Kidney glomerular epithelial cell (primary cell): ENCODE measurements at regions not wholly inside any gene's neighbourhood (a gene's known extent, or its start where the extent isn't known, plus 50 kb on each side); places are given as distances from the start of the nearest gene placed in this dataset.

Experiments
- DNase-seq: peaks from one replicate; lab custom pipeline; 2025; lab: John Stamatoyannopoulos, UW

DNA sequence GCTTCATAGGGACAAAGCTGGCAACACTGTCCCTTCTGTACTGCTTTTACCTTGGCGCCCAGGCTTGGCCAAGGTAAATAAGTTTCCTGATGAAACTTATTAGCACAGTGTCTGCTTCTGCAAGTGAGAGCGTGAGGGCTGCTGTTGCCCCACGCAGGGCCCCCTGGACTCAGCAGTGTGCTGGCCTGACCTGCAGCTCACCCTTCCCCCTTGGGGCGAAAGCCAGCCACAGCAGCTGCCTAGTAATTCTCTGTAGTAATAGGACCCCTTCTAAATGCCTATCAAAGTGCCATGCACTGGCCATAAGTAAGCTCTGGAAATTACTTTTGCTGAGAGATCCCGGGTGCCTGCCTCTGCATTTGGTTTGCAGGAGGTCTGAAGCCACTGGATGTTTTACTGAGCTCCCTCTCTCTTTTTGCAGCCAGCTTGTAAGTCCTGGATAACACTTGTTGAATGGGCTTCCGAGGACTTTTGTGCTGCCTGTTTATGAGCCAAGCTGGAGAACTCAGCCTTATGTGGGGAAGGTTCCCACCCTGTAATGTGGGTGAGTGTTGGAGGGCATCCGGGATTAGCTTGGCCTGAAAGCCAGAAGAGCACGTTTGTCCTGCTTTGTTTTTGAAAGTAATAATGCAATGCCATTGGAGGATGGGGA, 293.9 kb downstream of the C7orf25 start:
- DNase-seq, result no peak

DNA sequence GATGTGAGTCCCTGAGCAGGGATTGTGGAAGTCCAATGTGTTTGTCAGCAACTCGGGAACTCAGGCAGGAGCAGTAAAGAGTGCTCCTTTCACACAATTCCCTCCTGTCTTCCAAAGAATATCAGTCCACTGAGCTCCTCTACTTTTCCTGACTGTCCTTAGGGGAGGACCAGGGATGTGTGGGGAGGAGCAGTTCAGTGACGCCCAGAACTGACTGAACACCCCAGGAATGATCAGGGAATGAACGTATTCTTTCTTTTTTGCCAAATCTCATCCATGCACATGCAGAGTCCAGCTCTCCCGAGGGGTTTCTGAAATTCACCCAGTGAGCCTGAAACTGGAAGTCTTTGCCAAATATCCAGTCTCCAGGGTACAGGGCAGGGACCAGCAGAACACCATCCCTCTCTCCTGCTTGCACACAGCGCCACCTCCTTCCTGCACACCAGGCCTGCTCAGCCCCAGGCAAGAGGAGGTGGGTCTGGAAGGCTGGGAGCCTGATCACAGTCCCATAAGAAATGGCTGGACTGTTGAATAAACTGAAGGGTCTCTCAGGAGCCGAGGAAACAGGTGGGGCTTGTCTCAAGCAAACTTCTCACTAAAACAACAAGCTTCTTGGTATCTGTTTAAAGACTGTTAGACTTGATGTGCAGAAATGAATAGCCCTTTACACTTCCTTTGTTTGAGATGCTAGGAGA, 294.7 kb downstream of the C7orf25 start:
- DNase-seq, result no peak

DNA sequence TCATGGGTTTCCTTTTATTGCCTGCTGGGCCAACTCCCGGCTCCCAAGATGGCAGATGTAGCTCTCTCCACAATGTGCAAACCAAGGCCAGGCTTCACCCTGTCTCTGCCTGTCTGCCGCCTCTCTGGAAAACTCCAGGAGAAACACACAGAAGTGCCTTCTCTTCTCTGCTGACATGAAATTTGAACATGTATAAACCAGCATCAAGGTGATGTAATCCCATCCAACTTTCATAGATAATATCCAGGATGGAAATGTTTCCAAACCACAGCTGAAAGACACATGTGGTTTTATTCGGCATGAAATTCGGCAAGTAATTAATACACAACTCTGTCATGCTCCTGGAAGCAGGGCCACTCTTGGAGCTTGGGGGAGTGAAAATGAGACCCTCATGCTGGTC, 297.2 kb downstream of the C7orf25 start:
- no peak for DNase-seq

DNA sequence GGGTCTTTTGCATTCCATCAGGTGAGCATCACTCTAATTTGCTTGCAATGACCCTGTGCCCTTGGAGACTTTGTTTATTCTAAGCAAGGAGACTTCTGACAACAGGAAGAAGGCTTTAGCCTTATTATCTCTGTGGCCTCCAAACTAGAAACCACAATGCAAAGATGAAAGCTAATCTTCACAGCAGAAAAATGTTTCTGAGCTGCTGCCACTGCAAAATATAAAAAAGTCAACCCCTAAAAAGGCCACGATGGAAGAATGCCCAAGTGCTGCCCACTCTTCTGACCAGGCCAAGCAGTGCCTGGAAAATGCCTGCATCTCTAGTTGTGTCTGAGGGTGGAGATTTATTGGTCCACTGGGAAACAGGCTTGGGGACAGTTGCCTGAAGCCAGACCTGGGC, 299.9 kb downstream of the C7orf25 start:
- no peak for DNase-seq

DNA sequence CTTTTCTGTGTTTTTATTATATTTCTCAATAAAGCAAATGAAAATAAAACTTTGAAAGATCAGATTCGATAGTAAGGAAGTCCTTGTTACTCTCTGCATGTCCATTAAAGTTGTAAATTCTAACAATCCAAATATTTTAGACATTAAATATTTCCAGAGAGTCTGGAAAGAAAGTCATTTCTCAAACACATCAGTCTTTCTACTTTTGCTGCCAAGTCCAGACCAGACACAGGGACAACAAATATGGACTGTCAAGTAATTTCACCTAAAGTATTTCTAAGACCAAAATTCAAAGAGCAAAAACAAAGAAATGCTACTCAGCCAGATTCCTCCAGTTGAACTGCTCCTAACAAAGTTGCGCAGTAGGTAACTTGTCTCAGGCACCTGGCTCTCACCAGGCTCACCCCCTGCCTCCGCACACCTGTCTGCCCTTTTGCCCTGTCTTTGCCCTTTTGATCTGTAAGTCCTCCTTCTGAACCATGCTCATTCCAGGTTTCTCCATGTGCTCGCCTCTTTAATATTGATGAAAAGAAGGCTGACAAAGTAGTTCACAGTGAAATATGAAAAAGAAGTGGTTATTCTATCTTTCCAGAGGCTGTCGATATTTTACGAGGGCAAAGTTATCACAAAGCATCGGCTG, 300.5 kb downstream of the C7orf25 start:
- DNase-seq, result no peak

DNA sequence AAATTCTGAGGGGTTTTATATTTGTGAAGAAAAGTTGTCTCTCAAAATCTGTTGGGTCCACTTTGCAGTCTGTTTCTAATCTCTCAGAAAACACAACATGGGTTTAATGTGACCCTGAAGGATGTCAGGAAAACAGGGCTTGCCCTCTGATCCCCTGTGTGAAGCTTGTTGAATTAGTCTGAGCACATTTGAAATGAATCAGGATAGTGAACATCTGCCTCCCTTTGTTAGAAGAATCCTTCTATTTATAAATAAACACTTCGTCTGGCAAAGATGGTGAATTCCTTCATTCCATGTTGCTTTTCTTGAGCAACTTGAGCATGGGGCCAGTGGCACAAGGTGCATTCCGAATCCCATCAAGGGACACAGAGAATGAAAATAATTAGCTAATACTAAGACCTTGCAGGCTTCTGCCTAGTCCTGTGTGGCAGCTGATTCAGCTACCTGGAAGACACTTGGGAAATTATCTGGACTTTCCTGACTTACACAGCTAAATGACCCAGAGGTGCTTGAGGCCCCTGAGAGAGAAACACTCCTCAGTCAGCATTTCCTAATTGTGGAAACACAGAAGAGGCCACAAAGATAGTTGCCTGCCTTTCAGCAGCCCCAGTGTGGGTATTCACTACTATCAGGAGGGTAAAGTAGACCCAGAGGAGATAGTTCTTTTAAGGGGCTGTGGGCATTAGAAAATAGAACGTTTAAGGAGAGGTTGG, 305.5 kb downstream of the C7orf25 start:
- no peak for DNase-seq

DNA sequence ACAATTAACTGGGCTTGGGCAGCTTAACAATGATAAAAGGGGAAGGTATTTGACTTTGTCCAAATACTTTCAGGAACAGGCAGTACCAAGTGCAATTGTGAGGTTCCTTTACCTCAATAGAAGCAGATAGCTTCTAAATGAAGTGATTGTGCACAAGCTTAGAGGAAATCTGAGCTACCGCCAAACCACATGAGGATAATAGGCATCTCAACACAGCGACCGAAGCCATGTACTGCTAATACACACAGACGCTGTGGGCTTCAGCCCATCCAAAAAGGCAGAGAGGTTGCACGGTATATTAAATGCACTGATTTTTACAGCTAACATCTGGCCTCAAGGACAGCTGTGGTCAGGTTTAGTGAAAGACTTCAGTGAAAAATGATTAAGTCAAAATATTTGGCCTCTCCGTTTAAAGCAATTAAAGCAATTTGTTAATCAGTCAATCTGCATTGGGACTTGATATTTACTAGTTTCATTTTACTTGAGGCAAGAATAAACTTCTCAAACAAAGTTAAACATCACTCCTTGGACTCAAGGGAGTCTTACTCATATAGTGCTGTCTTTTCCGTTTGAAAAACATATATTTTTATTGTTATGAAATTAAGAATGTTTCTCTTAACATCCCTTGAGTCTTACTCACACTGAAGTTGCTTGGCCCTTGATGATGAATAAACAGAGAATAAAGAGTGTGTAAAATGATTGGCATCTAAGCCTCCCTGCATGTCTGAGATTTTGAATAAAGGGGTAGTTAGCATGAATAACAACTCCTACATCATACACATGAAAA, 306.3 kb downstream of the C7orf25 start:
- no peak for DNase-seq

DNA sequence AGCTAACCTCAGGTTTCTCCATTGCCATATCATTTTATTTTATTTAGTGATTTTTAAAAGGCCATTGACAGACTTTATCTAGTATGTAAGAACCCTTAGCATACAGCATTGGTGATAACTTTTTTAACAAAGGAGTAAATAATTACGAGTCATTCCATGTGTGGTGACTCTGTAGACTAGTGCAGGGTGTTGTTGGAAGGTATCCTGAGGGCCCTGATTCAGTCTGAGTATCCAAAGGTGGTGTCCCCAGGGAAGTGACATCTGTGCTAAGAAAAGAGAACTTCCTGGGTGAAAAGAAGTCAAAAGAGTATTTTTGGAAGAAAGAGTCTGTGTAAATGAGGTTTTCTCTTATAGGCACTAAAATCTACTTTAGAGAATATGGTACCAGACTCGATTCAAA, 308.4 kb downstream of the C7orf25 start:
- DNase-seq, result no peak

DNA sequence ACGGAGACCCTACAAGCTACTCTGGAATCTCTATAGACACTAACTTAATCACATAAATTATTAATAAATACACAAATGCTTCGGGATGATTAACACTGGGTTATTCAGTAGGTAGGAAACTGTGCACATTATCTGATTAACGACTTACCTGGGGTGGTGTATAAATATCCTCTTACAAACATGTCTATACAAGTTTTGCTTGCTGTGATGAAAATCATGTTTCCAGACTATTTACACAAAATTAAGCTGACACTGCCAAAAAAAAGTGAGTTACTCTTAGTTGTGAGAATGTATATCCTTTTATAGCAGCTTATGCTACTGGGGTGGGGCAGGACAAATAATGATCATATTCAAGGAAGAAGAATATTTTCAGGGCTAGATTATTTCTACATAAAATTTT, 314.6 kb downstream of the C7orf25 start:
- no peak for DNase-seq

DNA sequence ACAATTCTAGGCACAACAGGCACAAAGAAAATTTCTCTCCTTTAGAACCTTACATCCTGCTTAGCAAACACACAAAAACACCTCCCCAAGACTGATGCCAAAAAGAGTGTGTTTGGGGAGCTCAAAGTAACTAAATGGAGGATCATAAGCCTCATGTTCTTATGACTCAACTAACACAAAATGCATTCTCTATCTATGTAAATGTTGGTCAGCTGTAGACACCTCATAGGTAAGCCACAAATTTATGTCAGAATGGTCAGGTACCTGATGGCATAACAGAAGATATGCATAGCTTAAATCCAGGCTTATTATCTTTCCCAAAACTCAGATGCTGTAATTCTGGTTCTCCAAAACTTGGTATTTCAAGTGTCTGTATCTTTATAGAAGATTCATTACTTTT, 315.1 kb downstream of the C7orf25 start:
- DNase-seq, result no peak

DNA sequence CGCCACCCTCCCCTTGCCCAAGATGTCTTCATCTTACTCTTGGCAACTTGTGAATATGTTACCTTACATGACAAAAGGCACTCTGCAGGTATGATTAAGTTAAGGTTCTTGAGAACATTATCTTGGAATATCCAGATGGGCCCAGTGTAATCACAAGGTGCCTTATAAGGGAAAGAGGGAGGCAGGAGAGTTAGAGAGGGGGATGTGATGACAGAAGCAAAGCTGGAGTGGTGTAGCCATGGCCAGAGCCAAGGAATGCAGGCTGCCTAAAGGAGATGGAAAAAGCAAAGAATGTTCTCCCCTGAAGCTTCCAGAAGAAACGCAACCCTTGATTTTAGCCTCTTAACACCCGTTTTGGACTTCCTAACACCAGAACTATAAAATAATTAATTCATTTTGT, 318.0 kb downstream of the C7orf25 start:
- DNase-seq, result no peak

DNA sequence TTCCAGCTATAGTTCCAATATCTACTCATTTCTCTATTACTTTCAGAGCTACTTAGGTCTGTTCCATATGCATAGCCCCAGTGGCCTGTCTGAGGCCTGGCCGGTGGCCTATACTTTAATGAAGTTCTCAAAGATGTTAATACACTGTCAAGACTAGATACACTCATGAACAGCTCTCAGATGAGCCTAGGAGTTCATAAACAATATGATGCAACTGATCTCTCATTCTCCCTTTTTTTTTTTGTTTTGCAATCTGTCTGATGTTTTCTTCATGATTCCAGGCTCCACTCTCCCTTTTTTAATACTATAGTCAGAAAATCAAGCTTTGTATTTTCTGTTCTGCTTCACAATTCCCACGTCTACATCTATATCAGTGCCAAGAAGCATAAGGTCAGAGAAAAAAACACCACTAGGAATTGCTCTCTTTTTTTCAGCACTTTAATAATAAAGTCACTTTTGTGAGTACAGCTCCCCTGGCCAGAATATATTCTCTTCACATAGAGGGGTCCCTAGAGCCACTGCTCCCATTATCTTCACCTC, 321.0 kb downstream of the C7orf25 start:
- no peak for DNase-seq

DNA sequence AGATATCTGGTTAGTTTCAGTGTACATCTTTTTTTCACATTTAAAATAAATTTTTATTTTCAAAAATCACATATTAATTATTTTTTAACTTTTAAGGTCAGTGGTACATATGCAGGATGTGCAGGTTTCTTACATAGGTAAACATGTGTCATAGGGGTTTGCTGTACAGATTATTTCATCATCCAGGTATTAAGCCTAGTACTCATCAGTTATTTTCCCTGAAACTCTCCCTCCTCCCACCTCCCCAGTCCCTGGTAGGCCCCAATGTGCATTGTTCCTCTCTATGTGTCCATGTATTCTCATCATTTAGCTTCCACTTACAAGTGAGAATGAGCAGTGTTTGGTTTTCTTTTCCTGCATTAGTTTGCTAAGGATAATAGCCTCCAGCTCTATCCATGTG, 323.0 kb downstream of the C7orf25 start:
- DNase-seq, result no peak

DNA sequence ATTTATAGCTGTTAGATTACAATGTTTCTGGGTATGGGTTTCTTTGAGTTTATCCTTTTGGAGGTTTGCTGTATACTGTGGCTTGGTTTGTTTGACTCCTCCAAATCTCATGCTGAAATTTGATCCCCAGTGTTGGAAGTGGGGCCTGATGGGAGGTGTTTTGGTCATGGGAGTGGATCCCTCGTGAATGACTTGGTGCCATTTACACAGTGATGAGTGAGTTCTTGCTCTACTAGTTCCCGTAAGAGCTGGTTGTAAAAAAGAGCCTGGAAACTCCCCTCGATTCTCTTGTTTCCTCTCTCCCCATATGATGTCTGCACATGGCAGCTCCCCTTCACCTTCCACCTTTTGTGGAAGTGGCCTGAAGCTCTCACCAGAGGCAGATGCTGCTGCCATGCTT, 324.1 kb downstream of the C7orf25 start:
- DNase-seq, result no peak

DNA sequence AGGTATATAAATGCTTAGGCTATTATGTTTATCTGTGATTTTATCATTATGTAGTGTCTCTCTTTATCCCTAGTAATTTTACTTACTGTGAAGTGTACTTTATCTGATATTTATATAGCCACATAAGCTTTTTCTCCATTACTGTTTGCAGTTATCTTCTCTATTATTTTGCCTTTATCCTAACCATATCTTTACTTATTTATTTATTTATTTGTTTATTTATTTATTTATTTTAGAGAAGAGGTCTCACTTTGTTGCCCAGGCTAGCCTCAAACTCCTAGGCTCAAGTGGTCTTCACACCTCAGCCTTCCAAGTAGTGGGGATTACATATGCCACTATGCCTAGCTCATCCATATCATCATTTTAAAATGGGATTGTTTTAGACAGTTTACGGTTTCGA, 331.8 kb downstream of the C7orf25 start:
- no peak for DNase-seq

DNA sequence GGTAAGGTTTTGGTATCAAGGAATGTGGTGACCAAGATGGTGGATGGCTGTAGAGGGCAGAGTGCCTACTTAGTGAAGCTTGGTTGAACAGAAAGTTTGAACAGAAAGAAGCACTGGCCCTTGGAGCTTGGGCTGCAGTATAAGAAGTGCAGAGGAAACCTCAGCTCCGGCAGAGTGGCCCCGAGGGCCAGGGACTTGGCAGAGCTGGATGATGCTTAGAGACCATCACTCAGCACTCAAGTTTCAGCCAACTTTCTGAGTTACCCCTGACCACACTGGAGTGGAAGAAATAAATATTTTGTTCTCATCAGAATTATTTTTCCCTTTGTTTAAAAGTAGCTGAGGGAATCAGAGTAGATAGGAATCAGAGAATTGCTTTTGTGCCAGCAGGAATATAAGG, 336.7 kb downstream of the C7orf25 start:
- no peak for DNase-seq

DNA sequence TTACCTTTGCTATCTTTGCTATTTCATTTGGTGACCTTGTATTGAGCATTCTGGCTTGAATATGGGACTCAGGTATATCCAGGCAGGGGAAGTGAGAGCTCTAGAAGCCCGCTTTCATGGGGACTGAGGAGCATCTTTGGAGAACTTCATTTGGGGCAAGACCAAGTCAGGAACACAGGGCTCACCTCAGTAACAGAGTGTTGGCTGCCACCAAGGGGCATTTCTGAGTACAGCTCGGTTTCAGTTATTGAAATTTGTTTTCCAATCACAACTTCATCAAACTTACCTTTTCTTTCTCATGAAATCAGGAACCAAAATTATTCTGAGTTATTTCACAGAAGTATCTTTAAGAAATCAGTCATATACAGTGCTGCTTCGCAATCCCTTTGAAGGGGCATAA, 337.2 kb downstream of the C7orf25 start:
- DNase-seq, result no peak

DNA sequence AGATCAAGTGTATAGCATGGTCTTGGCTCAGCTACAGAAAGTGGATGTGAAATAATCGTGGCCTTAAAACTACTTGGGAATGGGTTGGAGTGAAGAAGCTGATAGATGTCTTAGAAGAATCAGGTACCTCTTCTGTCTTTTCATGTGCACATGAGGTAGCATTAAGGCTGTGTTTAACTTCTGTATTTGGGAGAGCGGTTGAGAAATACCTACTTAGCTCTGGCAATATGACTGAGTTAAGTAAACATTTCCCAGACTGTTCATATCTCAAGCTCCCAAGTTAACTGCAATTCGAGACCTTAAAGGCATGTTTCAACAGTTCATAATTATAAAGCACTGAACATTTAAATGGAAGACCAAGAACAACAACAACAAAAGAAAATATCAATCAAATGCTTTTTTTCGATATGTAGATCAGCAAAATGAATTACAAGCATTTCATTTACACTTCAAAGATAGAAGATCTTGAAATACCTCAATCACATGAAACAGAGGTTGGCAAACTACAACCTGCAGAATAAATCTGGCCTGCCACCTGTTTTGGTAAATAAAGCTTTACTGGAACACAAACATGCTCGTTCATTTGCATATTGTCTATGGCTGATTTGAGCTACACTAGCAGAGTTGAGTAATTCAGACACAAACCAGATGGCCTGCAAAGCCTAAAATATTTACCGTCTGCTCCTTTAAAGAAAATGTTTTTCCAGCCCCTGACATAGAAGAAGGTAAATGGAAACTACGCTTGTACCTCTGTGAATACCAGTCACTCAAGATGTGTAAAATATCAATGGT, 337.1 kb upstream of the GLI3 start:
- no peak for DNase-seq

DNA sequence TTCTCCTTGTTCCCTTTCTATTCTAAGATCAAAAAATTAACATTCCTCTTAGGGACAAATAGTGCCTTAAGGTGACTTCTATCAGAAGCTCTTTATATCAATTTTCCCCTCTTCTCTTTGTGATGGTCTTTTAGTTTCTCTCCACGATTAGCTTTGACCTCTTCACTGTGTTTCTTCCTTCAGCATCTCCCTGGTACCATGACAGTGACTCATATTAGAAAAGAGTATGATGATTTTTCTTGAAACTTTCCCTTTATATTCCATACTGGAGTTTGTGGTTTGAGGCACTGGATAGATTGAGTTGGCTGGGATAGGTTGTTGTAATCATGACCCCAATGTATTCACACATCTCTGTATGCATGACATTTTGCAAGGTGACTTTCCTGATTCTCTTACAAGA, 335.6 kb upstream of the GLI3 start:
- no peak for DNase-seq

DNA sequence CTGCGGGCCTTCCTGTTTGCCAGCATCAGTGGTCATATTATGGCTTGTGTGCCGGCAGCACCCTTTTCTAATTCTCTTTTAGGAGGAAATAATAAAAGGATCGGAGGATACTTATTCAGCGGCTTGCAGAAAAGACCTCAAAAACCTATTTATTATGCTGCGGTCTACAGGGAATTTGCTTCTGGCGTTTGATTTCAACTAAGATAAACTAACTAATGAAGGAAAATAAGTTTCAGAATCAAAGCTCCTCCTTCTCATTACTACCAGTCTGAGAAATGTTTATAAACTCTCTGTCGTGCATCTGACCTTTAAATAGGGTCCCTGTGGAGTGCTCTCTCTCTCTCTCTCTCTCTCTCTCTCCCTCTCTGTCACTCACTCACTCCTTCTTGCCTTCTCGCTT, 335.0 kb upstream of the GLI3 start:
- no peak for DNase-seq

DNA sequence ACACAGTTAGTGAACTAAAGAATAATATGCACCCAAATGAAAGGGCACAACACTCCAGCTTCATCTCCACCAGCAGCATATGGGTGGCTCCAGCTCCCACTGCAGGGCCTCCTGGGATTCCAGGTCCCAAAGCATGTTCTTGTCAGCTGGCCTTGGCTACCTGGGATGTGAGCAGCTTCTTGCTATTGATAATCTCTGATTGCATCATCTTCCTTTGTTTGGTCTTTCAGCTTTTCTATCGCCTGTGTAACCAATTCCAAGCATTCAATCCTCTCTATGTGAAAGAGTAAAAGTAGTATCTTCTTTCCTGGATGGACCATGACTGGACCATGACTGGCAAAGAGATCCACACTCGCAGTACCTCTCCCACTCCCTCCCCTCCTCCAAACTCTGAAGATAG, 333.9 kb upstream of the GLI3 start:
- DNase-seq, result no peak
